ENCODE measurements at regions not wholly inside any gene's neighbourhood (a gene's known extent, or its start where the extent isn't known, plus 50 kb on each side); places are given as distances from the start of the nearest gene placed in this dataset.
A peak's percentile ranks its signal among the peaks of the same experiment; 100 is the strongest.
"Not testable (repeated sequence)": the region's sequence is repeated elsewhere in the genome, so short reads cannot be mapped to it uniquely, and the experiment has no call there.

- DNase-seq, result not testable (repeated sequence)
These were observed 161.8 kb upstream of the PTPN20 start for GRCh38 chr10:46749470-46749869.

DNA sequence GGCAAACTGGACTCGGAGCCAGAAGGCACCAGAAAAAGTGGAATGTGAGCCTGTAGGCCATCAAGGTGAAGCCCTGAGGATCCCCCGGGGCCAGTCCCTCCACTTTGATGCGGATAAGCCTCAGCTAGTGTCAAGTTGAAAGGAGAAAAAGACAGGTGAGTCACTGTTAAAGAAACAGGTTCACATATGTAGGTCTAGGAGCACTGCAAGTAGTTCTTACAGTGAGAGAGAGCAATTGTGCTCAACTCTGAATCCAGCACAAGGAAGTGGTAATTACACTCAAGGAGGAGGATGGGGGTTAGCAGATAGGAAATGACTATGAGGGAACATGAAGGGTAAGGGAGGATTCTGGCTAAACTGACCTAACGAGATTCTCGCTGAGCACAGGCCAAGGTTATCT, 157.5 kb upstream of the PTPN20 start:
- not testable (repeated sequence) for DNase-seq

GRCh38 chr10:46761471-46761870, 149.8 kb upstream of the PTPN20 start:
- not testable (repeated sequence) for DNase-seq

GRCh38 chr10:46768515-46769291, 142.5 kb upstream of the PTPN20 start:
- DNase-seq, result not testable (repeated sequence)

- DNase-seq, result not testable (repeated sequence)
These were observed 137.9 kb upstream of the PTPN20 start for GRCh38 chr10:46773178-46773896.

DNA sequence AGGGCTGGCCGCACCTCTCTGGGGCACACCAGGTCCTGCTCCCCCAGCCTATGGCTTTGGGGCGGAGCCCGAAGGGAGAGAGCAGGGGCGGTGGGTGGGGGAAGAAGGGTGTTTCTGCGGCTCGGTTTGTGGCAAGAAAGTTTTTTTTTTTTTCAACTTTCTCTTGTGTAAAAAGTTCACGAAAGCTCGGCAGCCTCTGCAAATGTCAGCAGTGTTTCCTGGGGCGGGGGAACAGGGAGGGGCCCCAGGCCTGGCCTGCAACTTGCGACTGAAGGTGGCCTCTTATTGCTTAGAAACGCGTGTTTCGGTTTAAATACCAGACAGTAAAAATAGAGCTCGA, 137.4 kb upstream of the PTPN20 start:
- peak; percentile 8 for DNase-seq

DNA sequence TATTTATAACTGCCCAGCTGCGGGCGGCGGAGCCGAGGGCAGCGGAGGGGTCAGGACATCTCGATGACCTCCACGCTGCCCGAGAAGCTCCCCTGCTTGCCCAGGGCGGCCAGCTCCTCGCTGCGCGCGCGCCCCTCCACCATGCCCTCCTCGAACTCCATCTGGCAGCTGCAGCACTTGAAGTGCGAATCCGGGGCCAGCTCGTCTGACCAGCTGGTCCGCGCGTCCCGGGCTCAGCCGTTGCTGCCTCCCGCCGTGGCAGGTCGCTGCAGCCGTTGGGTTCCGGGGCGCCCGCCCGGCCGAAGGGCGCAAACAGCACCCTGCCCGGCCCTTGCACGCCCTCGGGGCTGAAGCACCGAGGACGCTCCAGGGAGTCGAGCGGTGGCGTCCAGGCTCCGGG, 136.9 kb upstream of the PTPN20 start:
- DNase-seq, result not testable (repeated sequence)

DNA sequence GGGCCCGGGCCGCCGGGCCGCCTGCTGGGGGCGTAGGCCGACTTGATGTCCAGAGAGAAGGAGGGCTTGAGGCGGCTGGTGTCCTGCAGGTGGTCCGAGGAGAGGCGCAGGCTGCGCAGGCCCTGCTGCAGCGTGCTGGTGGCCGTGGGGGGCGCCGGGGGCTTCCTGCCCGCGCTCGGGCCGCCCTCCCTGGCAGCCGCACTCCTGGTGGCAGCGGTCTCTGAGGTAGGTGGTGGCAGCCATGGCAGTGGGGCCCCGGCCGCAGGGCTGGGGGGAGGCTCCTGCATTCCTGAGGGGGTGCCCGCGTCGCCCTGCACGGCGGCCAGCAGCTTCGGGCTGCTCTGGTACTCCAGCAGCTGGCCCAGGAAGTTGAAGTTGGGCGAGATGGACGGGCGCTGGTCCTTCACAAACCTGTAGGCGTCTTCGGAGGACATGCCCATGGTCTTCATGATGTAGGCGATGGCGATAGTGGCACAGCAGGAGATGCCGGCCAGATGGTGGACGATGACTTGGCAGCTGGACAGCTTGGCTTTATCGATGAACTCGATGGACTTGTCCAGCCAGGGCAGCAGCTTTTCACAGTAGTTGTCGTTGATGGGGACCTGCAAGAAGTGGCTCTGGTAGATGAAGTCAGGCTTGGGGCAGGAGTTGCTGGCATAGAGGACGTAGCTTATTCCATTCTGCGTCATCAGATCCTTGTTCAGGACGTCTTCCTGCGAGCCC, 136.1 kb upstream of the PTPN20 start:
- DNase-seq, result not testable (repeated sequence)

DNA sequence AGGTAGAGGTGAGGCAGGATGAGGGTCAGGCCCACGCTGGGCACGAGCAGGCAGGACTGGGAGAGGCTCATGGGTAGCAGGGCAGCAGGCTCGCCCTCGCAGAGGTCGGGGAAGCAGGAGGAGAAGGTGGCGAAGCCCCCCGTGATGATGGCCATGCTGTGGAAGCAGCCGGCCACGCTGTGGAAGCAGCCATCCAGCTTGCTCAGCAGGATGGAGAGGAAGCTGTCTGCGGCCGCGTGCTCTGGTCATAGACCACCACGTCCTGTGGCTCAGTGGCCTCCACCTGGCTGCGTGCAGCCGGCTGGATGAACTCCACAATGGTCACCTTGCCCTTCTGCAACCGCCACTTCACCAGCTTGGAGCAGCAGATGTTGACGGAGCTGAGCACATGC, 135.6 kb upstream of the PTPN20 start:
- DNase-seq, result not testable (repeated sequence)

DNA sequence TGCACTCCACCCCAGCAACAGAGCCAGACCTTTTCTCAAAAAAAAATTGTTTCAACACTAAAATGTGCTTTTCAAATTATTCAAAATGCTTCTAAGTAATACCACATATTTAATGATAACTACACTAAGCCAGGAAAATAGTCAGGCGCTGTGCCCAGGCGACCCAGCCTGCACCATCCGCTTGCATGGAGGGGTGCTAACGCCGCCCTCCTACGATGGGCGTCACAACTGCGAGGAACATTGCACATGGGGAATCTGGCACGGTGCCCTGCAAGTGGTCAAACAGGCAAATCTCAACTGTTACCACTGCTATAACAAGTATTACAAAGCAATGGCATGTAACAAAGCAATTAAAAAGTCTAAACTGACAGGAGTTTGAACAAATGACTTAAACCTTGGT, 131.7 kb upstream of the PTPN20 start:
- not testable (repeated sequence) for DNase-seq

GRCh38 chr10:46780164-46780563, 131.1 kb upstream of the PTPN20 start:
- not testable (repeated sequence) for DNase-seq

GRCh38 chr10:46781001-46781400, 130.2 kb upstream of the PTPN20 start:
- not testable (repeated sequence) for DNase-seq

DNA sequence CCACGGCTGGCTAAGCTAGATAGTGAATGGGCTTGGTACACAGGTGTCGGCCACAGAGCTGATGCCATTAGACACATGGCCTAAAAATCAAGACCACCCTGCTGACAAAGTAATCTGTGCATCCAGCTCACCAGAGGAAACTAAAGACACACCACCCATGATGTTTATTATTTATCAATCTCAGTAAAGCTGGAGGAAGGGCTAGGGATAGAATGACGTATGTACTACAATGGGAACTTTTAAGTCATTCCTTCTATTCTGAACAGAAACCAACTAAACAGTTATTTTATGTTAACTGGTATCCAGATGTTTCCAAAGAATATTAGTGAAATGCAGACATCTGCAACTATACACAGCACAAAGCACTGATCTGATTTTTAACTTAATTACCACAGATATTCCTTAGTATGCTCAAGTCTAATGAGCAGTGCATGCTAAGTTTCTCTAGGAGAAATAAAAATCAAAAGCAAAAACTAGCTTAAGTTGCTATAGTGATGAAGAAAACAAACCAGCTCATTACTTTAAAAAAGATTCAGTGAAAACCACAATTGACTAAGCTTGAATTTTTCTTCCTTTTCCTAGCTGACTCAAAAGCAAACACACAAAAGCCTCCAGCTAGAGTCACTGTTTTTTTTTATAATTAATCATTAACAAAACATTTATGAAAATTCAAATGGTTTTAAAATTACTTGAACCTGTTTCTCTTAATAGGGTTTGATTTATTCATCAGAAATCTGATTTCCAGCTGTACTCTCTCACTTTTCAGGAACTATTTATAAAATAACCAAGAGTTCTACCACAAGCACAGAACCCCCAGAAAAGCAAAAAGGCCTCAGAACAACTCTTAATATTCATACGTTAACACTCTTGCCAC, 129.0 kb upstream of the PTPN20 start:
- not testable (repeated sequence) for DNase-seq

GRCh38 chr10:46784665-46785064, 126.6 kb upstream of the PTPN20 start:
- not testable (repeated sequence) for DNase-seq

DNA sequence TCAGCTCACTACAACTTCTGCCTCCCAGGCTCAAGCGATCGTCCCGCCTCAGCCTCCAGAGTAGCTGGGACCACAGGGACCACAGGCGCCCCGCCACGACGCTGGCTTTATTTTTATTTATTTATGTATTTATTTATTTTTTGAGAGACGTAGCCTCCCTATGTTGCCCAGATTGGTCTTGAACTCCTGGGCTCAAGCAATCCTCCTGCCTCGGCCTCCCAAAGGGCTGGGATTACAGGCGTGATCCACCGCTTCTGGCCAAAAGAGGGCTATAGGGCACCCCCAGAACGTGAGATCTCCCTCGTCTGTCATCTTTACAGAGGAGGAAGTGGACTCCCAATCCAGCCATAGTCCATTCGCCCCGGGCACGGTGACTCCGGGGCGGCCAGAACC, 125.1 kb upstream of the PTPN20 start:
- DNase-seq, result not testable (repeated sequence)

DNA sequence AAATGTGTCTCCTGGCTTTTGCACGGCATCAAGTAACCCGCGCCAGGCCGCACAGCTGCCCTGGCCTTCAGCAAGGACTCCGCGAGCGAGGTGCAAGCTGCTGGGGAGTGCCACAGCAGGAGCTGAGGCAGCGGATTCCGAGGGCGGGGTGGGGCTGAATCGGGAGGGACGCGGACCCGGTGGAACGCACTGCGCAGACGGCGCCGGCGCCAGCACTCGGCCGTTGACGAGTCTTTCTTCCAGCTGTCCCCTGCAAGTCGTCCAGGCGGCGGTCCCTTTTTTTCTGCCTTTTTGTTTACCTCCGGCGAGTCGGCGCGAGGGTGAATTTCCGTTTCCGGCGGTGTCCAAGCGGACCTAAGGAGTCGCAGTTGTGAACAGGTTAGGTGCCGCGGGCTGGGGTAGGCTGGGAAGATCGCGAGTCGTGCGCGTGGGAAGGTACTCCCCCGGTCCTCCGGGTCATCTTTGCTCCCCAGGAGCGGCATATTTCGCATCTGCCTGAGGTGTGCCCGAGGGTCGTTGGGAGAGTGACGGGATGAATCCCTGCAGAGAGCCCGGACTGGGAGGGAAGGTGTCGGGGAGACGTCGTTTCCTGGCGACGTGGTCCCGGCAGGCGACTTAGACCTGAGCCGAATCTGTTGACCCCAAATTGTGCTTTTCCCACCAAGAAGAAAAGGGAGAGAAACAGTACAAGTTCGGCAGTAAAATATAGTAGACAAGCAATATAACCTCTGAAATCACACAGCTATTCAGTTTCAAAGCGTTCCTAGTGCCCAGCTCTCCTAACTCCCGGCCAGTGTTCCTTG, 124.5 kb upstream of the PTPN20 start:
- peak; percentile 52 for DNase-seq

DNA sequence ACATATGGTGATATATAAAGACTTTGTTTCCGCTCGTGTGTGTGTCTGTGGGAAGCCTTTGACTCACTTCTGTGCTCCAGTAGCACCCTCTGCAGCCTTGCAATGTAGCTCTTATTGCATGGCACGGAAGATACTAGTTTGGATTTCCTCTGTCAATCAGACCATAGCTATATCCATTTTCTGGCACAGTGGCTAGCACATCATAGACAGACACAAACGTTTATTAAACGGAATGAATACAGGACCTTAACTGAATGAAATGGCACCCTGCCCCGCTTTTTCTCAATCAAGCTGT, 124.0 kb upstream of the PTPN20 start:
- peak; percentile 14 for DNase-seq

DNA sequence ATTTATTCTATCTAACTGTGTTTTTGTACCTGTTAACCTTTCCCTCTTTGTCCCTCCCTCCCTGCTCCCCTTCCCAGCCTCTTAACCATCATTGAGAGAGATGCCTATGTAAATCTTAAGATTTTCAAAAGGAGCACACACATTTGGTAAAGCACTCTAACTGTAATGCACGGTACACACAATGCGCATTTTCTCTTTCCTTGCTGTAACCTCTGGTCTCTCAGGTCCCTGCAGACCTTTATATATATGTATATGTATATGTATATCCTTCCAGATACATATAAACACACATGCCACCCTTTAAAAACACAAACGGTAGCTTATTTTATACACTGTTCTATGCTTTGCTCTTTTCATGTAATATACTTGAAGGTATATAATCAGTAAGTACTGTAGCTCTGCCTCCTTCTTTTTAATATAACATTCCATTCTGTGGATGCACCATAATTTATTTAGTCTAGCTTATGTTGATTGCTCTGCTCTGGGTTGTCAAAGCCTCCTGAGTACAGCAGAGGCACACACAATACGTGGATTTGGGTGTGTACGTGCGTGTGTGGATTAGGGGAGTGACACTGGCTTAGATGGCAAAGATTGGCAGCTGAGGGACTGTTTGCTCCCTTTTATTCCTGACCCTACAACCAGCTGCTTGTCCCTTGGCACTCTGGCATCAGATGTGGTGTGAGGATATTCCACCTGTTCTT, 118.4 kb upstream of the PTPN20 start:
- DNase-seq, result not testable (repeated sequence)

- DNase-seq, result not testable (repeated sequence)
These were observed 114.9 kb upstream of the PTPN20 start for GRCh38 chr10:46796351-46796750.

GRCh38 chr10:46802010-46802409, 109.2 kb upstream of the PTPN20 start:
- not testable (repeated sequence) for DNase-seq

- not testable (repeated sequence) for DNase-seq
These were observed 108.1 kb upstream of the PTPN20 start for GRCh38 chr10:46803082-46803481.

Data from CD4-positive, alpha-beta T cell treated with Interleukin-12 subunit alpha and Interleukin-12 subunit beta, for 1 hour (primary cell).